A673 (cell line): ENCODE measurements at regions not wholly inside any gene's neighbourhood (a gene's known extent, or its start where the extent isn't known, plus 50 kb on each side); places are given as distances from the start of the nearest gene placed in this dataset.

Experiments used
- EZH2 ChIP-seq: fragments of 200-600 bp; sonication (generic); IDR thresholded peaks from 2 replicates; pipeline ENCODE4 v1.6.1; 2017; ENCODE audit warnings: borderline replicate concordance, low read depth, mild to moderate bottlenecking, mixed read lengths, antibody characterized with exemption, low read length; ENCODE audit not compliant: poor library complexity, severe bottlenecking
- TF ChIP-seq, protein P1 (sequence below): fragments of 300-800, 200-600 bp; sonication (generic); conservative IDR thresholded peaks from 2 replicates; pipeline ENCODE4 v1.5.1; 2017; ENCODE audit warnings: low read depth, mild to moderate bottlenecking, antibody characterized with exemption, low read length, moderate library complexity, mixed read lengths

DNA sequence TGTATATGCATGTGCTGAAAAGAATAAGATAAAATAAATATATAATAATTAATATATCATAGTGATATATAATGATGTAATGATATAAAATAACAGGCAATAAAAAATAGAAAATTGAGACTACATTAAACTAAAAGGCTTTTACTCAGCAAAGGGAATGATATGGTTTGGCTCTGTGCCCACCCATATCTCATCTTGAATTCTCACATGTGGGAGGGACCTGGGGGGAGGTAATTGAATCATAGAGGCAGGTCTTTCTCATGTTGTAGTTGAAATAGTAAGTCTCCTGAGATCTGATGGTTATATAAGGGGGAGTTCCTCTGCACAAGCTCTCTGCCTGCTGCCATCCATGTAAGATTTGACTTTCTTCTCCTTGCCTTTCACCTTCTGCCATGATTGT is 1550.9 kb upstream of the CDH6 start:
- TF ChIP-seq, protein P1, sequence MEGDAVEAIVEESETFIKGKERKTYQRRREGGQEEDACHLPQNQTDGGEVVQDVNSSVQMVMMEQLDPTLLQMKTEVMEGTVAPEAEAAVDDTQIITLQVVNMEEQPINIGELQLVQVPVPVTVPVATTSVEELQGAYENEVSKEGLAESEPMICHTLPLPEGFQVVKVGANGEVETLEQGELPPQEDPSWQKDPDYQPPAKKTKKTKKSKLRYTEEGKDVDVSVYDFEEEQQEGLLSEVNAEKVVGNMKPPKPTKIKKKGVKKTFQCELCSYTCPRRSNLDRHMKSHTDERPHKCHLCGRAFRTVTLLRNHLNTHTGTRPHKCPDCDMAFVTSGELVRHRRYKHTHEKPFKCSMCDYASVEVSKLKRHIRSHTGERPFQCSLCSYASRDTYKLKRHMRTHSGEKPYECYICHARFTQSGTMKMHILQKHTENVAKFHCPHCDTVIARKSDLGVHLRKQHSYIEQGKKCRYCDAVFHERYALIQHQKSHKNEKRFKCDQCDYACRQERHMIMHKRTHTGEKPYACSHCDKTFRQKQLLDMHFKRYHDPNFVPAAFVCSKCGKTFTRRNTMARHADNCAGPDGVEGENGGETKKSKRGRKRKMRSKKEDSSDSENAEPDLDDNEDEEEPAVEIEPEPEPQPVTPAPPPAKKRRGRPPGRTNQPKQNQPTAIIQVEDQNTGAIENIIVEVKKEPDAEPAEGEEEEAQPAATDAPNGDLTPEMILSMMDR, result no peak
- no peak for TF ChIP-seq EZH2
